ENCODE measurements at regions not wholly inside any gene's neighbourhood (a gene's known extent, or its start where the extent isn't known, plus 50 kb on each side); places are given as distances from the start of the nearest gene placed in this dataset.

GRCh38 chr2:220781622-220782241 is 790.4 kb downstream of the EPHA4 start:
- H3T11ph ChIP-seq (ENCODE audit: low read length), result no peak overlapping the region
- H3K4me1 ChIP-seq (ENCODE audit: insufficient read depth, low read length), result no peaks in the 10 kb centered on the region
- H3K56ac ChIP-seq (ENCODE audit: insufficient read length, low read depth, low read length), result no peak overlapping the region
- H3K36me3 Mint-ChIP-seq (ENCODE audit: insufficient read depth in 1 of 3, low read depth in 3 of 3), result 0 out of 7 replicates have a peak, but pooled peaks cover 0 to 3% (median 1%) of the 10 kb centered on the region in 3 experiments
- H3K27me3 ChIP-seq (ENCODE audit: insufficient read depth, low read length), result no peaks in the 10 kb centered on the region
- no peak overlapping the region for H3K14ac ChIP-seq (ENCODE audit: insufficient read depth, low read length)
- no CpG with 5 or more reads among the region's 5 CpGs for WGBS (ENCODE audit: extremely low coverage, insufficient read length, low lambda C conversion rate)
- H2AFZ ChIP-seq (ENCODE audit: low read length), result no peak overlapping the region
- no peak overlapping the region for H2BK20ac ChIP-seq (ENCODE audit: low read depth, low read length, poor library complexity, severe bottlenecking)
- H3K4me3 Mint-ChIP-seq, result no peak overlapping the region
- H3K4me2 ChIP-seq (ENCODE audit: insufficient read depth, insufficient read length, low read length), result no peak overlapping the region
- no peak overlapping the region for H2BK15ac ChIP-seq (ENCODE audit: low read depth, low read length)
- H3K4me1 Mint-ChIP-seq, result peaks cover 14 to 20% of the 10 kb centered on the region in 2 experiments
- no peak overlapping the region for H4K8ac ChIP-seq (replicated peaks; ENCODE audit: insufficient read length, low read depth, low read length)
- no peaks in the 10 kb centered on the region for H3K79me2 ChIP-seq (ENCODE audit: insufficient read depth, low read length)
- peaks cover 3 to 8% of the 10 kb centered on the region in 2 experiments; a peak in 3 of 5 replicates for H3K9me3 Mint-ChIP-seq
- H3K27ac ChIP-seq (ENCODE audit: insufficient read length, low read depth, low read length), result no peak overlapping the region
- H2AK5ac ChIP-seq (ENCODE audit: insufficient read length, low read length), result no peak overlapping the region
- H3K23me2 ChIP-seq (ENCODE audit: insufficient read length, low read depth, low read length, poor library complexity, severe bottlenecking), result no peaks in the 10 kb centered on the region
- H3K9ac ChIP-seq (ENCODE audit: extremely low read depth, insufficient read length, low read length), result no peak overlapping the region
- no peak overlapping the region for H3K23ac ChIP-seq (ENCODE audit: insufficient read length, low read depth, low read length)
- H3K27me3 Mint-ChIP-seq (ENCODE audit: low read depth), result peaks cover 61% of the 10 kb centered on the region
- no peaks in the 10 kb centered on the region for H3K9me3 ChIP-seq (ENCODE audit: control insufficient read depth, low read depth, low read length)
- no peak overlapping the region for H4K91ac ChIP-seq (ENCODE audit: insufficient read length, low read depth, low read length)
- H3K79me1 ChIP-seq (ENCODE audit: insufficient read depth, low read depth, low read length, poor library complexity, severe bottlenecking), result no peaks in the 10 kb centered on the region
- no peak overlapping the region for H3K4ac ChIP-seq (ENCODE audit: low read depth, low read length)
- H3K18ac ChIP-seq (ENCODE audit: insufficient read length, low read depth, low read length), result no peak overlapping the region
- no peak overlapping the region for H2BK12ac ChIP-seq (ENCODE audit: insufficient read length, low read depth, low read length)
- no peak overlapping the region for H2BK120ac ChIP-seq (ENCODE audit: low read depth, low read length, poor library complexity, severe bottlenecking)
- no peaks in the 10 kb centered on the region for H4K20me1 ChIP-seq (ENCODE audit: control insufficient read depth, insufficient read depth, insufficient read length)
- H4K5ac ChIP-seq (ENCODE audit: insufficient read length, low read depth, low read length), result no peak overlapping the region
- H3K27ac Mint-ChIP-seq, result no peak overlapping the region; a peak in 1 of 7 replicates
- TF ChIP-seq, protein P1, sequence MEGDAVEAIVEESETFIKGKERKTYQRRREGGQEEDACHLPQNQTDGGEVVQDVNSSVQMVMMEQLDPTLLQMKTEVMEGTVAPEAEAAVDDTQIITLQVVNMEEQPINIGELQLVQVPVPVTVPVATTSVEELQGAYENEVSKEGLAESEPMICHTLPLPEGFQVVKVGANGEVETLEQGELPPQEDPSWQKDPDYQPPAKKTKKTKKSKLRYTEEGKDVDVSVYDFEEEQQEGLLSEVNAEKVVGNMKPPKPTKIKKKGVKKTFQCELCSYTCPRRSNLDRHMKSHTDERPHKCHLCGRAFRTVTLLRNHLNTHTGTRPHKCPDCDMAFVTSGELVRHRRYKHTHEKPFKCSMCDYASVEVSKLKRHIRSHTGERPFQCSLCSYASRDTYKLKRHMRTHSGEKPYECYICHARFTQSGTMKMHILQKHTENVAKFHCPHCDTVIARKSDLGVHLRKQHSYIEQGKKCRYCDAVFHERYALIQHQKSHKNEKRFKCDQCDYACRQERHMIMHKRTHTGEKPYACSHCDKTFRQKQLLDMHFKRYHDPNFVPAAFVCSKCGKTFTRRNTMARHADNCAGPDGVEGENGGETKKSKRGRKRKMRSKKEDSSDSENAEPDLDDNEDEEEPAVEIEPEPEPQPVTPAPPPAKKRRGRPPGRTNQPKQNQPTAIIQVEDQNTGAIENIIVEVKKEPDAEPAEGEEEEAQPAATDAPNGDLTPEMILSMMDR (conservative IDR thresholded peaks at IDR 0.05), result no peak
- no peak overlapping the region for H2BK5ac ChIP-seq (ENCODE audit: insufficient read length, low read length)
- DNase-seq, result no peak
